ENCODE measurements at regions not wholly inside any gene's neighbourhood (a gene's known extent, or its start where the extent isn't known, plus 50 kb on each side); places are given as distances from the start of the nearest gene placed in this dataset.

GRCh38 chr15:87347806-87348515 lies 908.6 kb downstream of the NTRK3 start:
- DNase-seq = no peak

GRCh38 chr15:87345961-87346360 lies 910.6 kb downstream of the NTRK3 start:
- no peak for DNase-seq

- no peak for DNase-seq
These were observed 912.6 kb downstream of the NTRK3 start for GRCh38 chr15:87343966-87344365.

DNA sequence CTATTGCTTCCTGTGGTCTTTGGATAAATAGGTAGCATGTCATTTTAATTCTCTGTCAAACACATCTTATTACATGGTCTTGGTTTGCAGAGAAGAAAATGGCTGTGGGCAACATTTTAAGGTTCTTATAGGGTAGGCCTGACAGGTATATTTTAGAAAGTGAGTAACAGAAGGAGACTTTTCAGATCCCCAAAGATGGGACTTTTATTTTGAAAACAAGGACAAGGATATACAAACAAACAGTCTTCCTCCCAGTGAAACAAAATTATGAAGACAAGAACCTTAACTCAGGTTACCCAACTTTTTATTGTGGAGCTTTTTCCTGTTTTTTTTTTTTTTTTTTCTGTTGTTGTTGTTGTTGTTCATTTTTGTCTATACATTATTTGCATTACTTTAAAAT lies 916.2 kb downstream of the NTRK3 start:
- DNase-seq = no peak

GRCh38 chr15:87326269-87326668 lies 930.3 kb downstream of the NTRK3 start:
- DNase-seq = no peak

- no peak for DNase-seq
These were observed 933.7 kb downstream of the NTRK3 start for GRCh38 chr15:87322870-87323269.

GRCh38 chr15:87322265-87322664 lies 934.3 kb downstream of the NTRK3 start:
- DNase-seq = no peak

- no peak for DNase-seq
These were observed 938.6 kb downstream of the NTRK3 start for GRCh38 chr15:87317900-87318299.

DNA sequence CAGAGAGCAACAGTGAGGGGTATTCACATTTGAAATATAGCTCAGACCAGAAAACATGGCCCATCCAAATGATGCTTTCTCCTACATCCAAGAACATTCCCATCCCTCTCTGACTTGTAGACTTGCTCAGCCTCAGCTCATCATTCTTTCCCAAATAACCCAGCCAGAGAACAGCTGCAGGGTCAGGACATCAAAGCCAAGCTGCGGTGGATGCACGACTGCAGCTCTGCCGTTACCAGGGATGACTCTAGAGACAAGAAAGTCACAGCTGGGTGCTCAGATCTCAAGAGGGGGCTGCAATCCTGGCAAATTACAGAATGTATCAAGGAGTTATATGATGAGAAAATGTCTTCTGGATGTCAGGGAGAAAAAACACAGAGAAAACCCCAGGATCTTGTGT lies 944.3 kb downstream of the NTRK3 start:
- DNase-seq = no peak

DNA sequence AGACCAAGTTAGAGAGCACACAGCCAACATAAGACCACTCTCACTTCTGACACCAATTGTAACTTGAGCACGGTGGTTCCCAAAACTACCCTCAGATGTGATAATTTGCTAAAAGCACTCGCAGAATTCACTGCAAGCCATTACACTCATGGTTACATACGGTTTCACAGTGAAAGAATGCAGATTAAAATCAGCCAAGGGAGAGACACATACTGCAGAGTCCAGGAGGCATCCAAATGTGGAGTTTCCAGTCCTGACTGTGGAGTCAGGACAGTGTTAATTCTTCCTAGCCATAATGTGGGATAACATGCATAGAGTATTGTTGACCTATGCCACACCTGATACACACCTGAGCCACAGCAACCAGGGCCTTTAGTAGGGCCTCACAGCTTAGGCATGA lies 956.4 kb downstream of the NTRK3 start:
- DNase-seq = no peak

DNA sequence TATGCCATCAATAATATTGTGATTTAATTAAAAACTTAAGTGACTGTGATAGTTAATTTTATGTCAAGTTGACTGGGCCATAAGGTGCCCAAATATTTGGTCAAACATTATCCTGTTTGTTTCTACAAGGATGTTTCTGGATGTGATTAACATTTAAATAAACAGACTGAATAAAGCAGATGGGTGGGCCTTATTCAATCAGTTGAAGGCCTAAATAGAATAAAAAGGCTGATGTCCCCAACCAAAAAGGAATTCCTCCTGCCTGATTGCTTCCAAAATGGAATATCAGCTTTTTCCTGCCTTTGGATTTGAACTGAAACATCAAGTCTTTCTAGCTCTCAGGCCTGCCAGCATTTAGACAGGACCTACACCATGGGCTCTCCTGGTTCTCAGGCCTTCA lies 961.7 kb downstream of the NTRK3 start:
- no peak for DNase-seq

DNA sequence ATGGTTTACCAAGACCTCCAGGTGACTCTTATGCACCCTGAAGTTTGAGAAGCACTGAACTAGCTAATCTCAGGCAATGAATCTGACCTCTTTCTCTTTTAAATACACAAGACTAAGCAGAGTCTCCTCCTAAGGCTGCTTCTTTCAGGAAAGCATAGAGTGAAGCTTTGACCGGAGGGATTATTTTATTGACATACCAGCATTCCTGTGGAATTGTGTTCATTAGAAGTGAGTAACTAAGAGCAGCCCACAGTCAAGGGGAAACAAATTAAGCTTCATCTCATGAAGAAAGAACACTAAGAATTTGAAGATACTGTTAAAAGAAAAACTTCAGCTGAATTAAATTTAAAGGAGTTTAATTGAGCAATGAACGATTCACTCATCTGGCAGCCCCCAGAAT lies 963.5 kb downstream of the NTRK3 start:
- no peak for DNase-seq

DNA sequence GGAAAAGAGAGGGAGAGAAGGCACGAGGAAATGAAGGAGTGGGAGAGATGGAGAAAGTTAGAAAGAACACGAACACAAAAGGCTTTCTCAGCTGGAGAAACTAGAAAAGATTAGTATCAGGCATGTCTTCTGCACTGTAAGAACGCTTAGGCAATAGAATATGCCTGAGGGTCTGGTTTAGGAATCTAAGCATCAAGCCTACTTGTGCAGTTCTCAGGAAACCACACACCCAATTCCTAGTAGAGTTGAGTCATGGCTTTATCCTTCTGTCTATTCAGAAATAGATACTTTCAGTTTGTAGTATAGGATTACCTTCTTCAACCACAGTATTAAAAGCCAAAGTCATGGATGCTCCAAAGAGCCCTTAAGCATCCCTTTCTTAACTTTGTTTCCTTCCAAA lies 969.4 kb downstream of the NTRK3 start:
- no peak for DNase-seq

DNA sequence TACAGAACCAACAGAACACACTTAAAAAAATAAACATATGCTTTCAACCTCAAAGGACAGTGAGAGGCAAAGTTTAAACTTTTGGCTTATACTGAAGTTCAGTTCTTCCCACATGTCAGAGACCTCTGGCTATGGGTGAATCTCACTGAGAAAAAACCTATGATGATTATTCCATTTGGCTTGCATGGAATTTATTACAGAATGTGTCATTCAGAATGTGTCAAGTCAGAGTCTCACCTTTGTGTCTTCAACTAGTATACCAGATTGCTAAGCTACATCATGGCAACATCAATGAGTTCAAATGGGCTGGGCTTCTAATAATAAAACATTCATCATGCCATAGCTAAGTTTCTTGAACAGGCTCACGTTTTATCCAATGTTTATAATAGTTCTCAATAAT lies 987.0 kb downstream of the NTRK3 start:
- no peak for DNase-seq

GRCh38 chr15:87268675-87269074 lies 987.9 kb downstream of the NTRK3 start:
- DNase-seq = no peak

GRCh38 chr15:87267798-87268197 lies 988.7 kb downstream of the NTRK3 start:
- no peak for DNase-seq

DNA sequence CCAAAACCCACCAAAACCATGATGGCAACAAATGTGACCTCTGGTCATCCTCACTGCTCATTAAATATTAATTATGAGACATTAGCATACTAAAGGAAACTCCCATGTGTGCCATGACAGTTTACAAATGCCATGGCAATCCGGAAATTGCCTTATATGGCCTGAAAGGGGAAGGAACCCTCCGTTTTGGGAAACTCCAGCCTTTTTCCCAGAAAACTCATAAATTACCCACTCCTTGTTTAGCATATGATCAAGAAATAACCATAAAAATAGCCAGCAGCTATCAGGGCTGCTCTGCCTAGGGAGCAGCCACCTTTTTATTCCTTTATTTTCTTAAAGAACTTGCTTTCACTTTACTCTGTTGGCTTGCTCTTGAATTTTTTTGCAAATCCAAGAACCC lies 992.7 kb downstream of the NTRK3 start:
- DNase-seq = no peak

GRCh38 chr15:87263296-87263695 lies 993.2 kb downstream of the NTRK3 start:
- no peak for DNase-seq

DNA sequence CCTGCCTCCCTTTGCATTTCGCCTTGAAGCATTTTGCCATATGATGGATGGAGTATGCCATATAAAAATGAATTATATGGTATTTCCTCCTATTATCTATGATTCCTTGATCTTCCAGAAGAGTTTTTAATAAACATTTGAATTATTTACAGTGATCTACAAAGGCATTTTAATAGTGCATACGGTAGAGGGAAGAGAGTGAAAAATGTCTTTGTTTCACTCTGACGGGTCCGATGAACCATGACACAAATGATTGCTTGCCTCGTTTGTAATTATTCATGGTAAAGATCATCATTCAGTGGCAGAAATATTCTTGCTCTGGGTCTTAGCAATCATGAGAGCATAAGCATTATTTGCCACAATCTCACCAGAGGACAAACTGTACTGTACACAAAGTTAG lies 1010.9 kb downstream of the NTRK3 start:
- no peak for DNase-seq

- DNase-seq = no peak
These were observed 1013.1 kb downstream of the NTRK3 start for GRCh38 chr15:87243474-87243873.

- DNase-seq = no peak
These were observed 1016.8 kb downstream of the NTRK3 start for GRCh38 chr15:87239582-87240230.

GRCh38 chr15:87238451-87239068 lies 1018.0 kb downstream of the NTRK3 start:
- DNase-seq = no peak

- no peak for DNase-seq
These were observed 1028.1 kb downstream of the NTRK3 start for GRCh38 chr15:87228460-87228859.

DNA sequence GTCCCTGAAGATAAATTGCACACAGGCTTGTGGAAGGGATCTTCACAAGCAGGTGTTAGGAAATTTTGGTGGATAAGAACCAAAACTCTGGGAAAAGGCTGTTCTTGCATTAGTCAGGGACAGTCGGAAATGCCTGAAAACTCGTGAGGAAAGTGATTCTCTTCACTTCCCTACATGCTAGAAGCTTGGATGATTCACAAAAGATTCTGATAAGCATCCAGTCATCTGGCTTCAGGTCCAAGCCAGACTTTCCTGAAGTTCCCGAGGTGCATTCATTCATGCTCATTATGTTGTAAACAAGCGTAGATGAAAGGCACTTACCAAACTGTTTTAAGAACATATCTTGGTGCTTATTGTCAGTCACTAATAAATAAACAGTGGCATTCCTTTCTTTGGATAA lies 1028.7 kb downstream of the NTRK3 start:
- no peak for DNase-seq
